ENCODE measurements at regions not wholly inside any gene's neighbourhood (a gene's known extent, or its start where the extent isn't known, plus 50 kb on each side); places are given as distances from the start of the nearest gene placed in this dataset.
"Not testable (repeated sequence)": the region's sequence is repeated elsewhere in the genome, so short reads cannot be mapped to it uniquely, and the experiment has no call there.

GRCh38 chr12:86387591-86388145 lies 131.5 kb upstream of the MGAT4C start:
- TF ChIP-seq JUND (IDR thresholded peaks at IDR 0.05; ENCODE audit: low read depth) = no peak
- in situ Hi-C loops (cut with HindIII; ENCODE audit: low pct_unique_long_range_greater_than_20kb, low sequenced_read_pairs) = no loop called here
- DNase-seq (ENCODE audit: low read depth in 1 of 2, low spot score in 1 of 2) = no peak

GRCh38 chr12:86383759-86384158 lies 127.6 kb upstream of the MGAT4C start:
- DNase-seq (ENCODE audit: low read depth in 1 of 2, low spot score in 1 of 2); in situ Hi-C loops (cut with HindIII; ENCODE audit: low pct_unique_long_range_greater_than_20kb, low sequenced_read_pairs): not testable (repeated sequence)

- in situ Hi-C loops (cut with HindIII; ENCODE audit: low pct_unique_long_range_greater_than_20kb, low sequenced_read_pairs) = no loop called here
- DNase-seq (ENCODE audit: low read depth in 1 of 2, low spot score in 1 of 2) = no peak
- TF ChIP-seq JUND (IDR thresholded peaks at IDR 0.05; ENCODE audit: low read depth) = no peak
Measured at GRCh38 chr12:86379337-86379736, 123.1 kb upstream of the MGAT4C start.

GRCh38 chr12:86376052-86376451 lies 119.9 kb upstream of the MGAT4C start:
- peak in 1 of 2 experiments; percentile 9 for DNase-seq (ENCODE audit: low read depth in 1 of 2, low spot score in 1 of 2)
- in situ Hi-C loops (cut with HindIII; ENCODE audit: low pct_unique_long_range_greater_than_20kb, low sequenced_read_pairs) = no loop called here
- TF ChIP-seq JUND (IDR thresholded peaks at IDR 0.05; ENCODE audit: low read depth) = no peak

GRCh38 chr12:86373813-86374212 lies 117.6 kb upstream of the MGAT4C start:
- in situ Hi-C loops (cut with HindIII; ENCODE audit: low pct_unique_long_range_greater_than_20kb, low sequenced_read_pairs) = no loop called here
- TF ChIP-seq JUND (IDR thresholded peaks at IDR 0.05; ENCODE audit: low read depth) = no peak
- DNase-seq (ENCODE audit: low read depth in 1 of 2, low spot score in 1 of 2) = no peak

- in situ Hi-C loops (cut with HindIII; ENCODE audit: low pct_unique_long_range_greater_than_20kb, low sequenced_read_pairs) = no loop called here
- no peak for TF ChIP-seq JUND (IDR thresholded peaks at IDR 0.05; ENCODE audit: low read depth)
- no peak for DNase-seq (ENCODE audit: low read depth in 1 of 2, low spot score in 1 of 2)
Measured at GRCh38 chr12:86367137-86367536, 110.9 kb upstream of the MGAT4C start.

GRCh38 chr12:86349196-86349595 lies 93.0 kb upstream of the MGAT4C start:
- TF ChIP-seq JUND (IDR thresholded peaks at IDR 0.05; ENCODE audit: low read depth) = no peak
- DNase-seq (ENCODE audit: low read depth in 1 of 2, low spot score in 1 of 2) = peak in 1 of 2 experiments; percentile 8
- in situ Hi-C loops (cut with HindIII; ENCODE audit: low pct_unique_long_range_greater_than_20kb, low sequenced_read_pairs) = no loop called here

- no peak for TF ChIP-seq JUND (IDR thresholded peaks at IDR 0.05; ENCODE audit: low read depth)
- no peak for DNase-seq (ENCODE audit: low read depth in 1 of 2, low spot score in 1 of 2)
- in situ Hi-C loops (cut with HindIII; ENCODE audit: low pct_unique_long_range_greater_than_20kb, low sequenced_read_pairs) = no loop called here
Measured at GRCh38 chr12:86333955-86334522, 77.8 kb upstream of the MGAT4C start.

GRCh38 chr12:86331457-86331856 lies 75.3 kb upstream of the MGAT4C start:
- TF ChIP-seq JUND (IDR thresholded peaks at IDR 0.05; ENCODE audit: low read depth) = no peak
- DNase-seq (ENCODE audit: low read depth in 1 of 2, low spot score in 1 of 2) = no peak
- in situ Hi-C loops (cut with HindIII; ENCODE audit: low pct_unique_long_range_greater_than_20kb, low sequenced_read_pairs) = no loop called here

- DNase-seq (ENCODE audit: low read depth in 1 of 2, low spot score in 1 of 2) = no peak
- in situ Hi-C loops (cut with HindIII; ENCODE audit: low pct_unique_long_range_greater_than_20kb, low sequenced_read_pairs) = no loop called here
- TF ChIP-seq JUND (IDR thresholded peaks at IDR 0.05; ENCODE audit: low read depth) = no peak
Measured at GRCh38 chr12:86331012-86331411, 74.8 kb upstream of the MGAT4C start.

GRCh38 chr12:86312232-86312631 lies 56.0 kb upstream of the MGAT4C start:
- DNase-seq (ENCODE audit: low read depth in 1 of 2, low spot score in 1 of 2) = no peak
- in situ Hi-C loops (cut with HindIII; ENCODE audit: low pct_unique_long_range_greater_than_20kb, low sequenced_read_pairs) = no loop called here
- TF ChIP-seq JUND (IDR thresholded peaks at IDR 0.05; ENCODE audit: low read depth) = no peak
